KMS-11 (cell line): ENCODE measurements at regions not wholly inside any gene's neighbourhood (a gene's known extent, or its start where the extent isn't known, plus 50 kb on each side); places are given as distances from the start of the nearest gene placed in this dataset.

Source experiments
- H2AFZ ChIP-seq: fragments of 200-600 bp; sonication (generic); 2 replicates; pipeline ENCODE4 v1.6.1; 2016; ENCODE audit warnings: antibody characterized with exemption, mixed run types, low read depth
- H3K27ac ChIP-seq: fragments of 200-600 bp; sonication (generic); 2 replicates; pipeline ENCODE4 v1.6.1; 2016; ENCODE audit warnings: mild to moderate bottlenecking, mixed run types
- H3K27me3 ChIP-seq: fragments of 200-600 bp; sonication (generic); 2 replicates; pipeline ENCODE4 v1.6.1; 2017; ENCODE audit warnings: mild to moderate bottlenecking, low read depth, mixed run types, moderate library complexity; ENCODE audit not compliant: insufficient read depth
- H3K36me3 ChIP-seq: fragments of 200-600 bp; sonication (generic); 2 replicates; pipeline ENCODE4 v1.6.1; 2017; ENCODE audit warnings: mild to moderate bottlenecking, mixed run types; ENCODE audit not compliant: insufficient read depth
- H3K4me1 ChIP-seq: fragments of 200-600 bp; sonication (generic); 2 replicates; pipeline ENCODE4 v1.6.1; 2016; ENCODE audit warnings: mild to moderate bottlenecking, low read depth, mixed run types; ENCODE audit not compliant: poor library complexity, severe bottlenecking
- H3K4me2 ChIP-seq: fragments of 200-600 bp; sonication (generic); 2 replicates; pipeline ENCODE4 v1.7.0; 2016; ENCODE audit warnings: mild to moderate bottlenecking, mixed run types
- H3K4me3 ChIP-seq: fragments of 200-600 bp; sonication (generic); IDR thresholded peaks from 2 replicates; pipeline ENCODE4 v1.6.1; 2017; ENCODE audit warnings: low read depth, low read length, mixed read lengths; ENCODE audit not compliant: insufficient read depth
- H3K79me2 ChIP-seq: fragments of 200-600 bp; sonication (generic); 2 replicates; pipeline ENCODE4 v1.6.1; 2016; ENCODE audit warnings: low read depth, mixed run types; ENCODE audit not compliant: insufficient read depth
- H3K9ac ChIP-seq: fragments of 200-600 bp; sonication (generic); 2 replicates; pipeline ENCODE4 v1.6.1; 2016; ENCODE audit warnings: mild to moderate bottlenecking, mixed run types
- H4K20me1 ChIP-seq: fragments of 200-600 bp; sonication (generic); 2 replicates; pipeline ENCODE4 v1.6.1; 2016; ENCODE audit warnings: mild to moderate bottlenecking, mixed run types; ENCODE audit not compliant: insufficient read depth
- TF ChIP-seq, protein P1 (sequence below): fragments of 200-600 bp; sonication (generic); conservative IDR thresholded peaks from 2 replicates; pipeline ENCODE4 v1.6.1; 2017; ENCODE audit warnings: low read depth, mild to moderate bottlenecking, antibody characterized with exemption, low read length, moderate library complexity, mixed read lengths

DNA sequence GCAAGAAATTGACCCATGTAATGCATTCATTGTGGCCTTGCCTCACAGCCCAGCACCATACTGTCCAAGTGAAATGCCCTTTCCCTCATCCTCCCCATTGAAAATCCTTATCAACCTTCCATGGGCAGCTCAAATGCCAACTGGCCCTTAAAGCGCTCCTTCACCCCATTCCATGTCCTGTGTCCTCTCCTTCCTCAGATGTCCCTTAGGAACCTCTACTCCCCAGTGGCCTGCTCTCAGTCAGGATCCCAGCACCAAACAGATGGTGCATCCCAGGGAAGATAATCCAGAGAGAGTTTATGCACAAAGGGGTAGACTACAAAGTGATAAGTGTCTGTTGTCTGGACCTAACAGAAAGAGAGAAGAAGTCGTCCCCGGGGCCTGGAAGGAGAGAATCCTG, 407.4 kb upstream of the ZNF507 start:
- Histone ChIP-seq H3K36me3 (no peaks in the 10 kb centered on the region), H2AFZ (no peak overlapping the region), H3K27me3 (no peaks in the 10 kb centered on the region), H3K9ac (no peak overlapping the region), H3K4me3 (no peak overlapping the region), H3K27ac (no peak overlapping the region), H3K4me2 (no peak overlapping the region), H4K20me1 (no peaks in the 10 kb centered on the region), H3K4me1 (no peaks in the 10 kb centered on the region), H3K79me2 (no peaks in the 10 kb centered on the region)
- TF ChIP-seq, protein P1, sequence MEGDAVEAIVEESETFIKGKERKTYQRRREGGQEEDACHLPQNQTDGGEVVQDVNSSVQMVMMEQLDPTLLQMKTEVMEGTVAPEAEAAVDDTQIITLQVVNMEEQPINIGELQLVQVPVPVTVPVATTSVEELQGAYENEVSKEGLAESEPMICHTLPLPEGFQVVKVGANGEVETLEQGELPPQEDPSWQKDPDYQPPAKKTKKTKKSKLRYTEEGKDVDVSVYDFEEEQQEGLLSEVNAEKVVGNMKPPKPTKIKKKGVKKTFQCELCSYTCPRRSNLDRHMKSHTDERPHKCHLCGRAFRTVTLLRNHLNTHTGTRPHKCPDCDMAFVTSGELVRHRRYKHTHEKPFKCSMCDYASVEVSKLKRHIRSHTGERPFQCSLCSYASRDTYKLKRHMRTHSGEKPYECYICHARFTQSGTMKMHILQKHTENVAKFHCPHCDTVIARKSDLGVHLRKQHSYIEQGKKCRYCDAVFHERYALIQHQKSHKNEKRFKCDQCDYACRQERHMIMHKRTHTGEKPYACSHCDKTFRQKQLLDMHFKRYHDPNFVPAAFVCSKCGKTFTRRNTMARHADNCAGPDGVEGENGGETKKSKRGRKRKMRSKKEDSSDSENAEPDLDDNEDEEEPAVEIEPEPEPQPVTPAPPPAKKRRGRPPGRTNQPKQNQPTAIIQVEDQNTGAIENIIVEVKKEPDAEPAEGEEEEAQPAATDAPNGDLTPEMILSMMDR = no peak

DNA sequence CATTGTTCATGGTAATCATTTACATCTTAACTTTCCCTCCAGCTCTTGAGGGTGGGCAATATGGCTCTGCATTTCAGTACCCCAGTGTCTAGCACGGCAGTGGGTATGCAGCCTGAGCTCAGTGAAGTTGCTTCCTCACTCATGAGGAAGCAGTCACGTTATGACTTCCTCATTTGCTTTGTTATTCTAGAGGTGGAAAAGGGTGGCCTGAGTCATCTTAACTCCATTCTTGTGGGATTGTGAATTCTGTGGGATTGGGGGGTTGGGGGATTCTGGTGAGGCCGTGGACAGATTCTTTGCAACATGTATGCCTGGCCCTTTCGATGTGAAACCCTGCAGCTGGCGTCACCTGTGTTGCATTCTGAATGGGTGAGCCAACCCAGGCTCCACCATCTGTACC, 406.7 kb upstream of the ZNF507 start:
- no peak overlapping the region for H3K27ac ChIP-seq
- TF ChIP-seq, protein P1 = no peak
- no peaks in the 10 kb centered on the region for H4K20me1 ChIP-seq
- H3K27me3 ChIP-seq = no peaks in the 10 kb centered on the region
- no peaks in the 10 kb centered on the region for H3K36me3 ChIP-seq
- H3K4me1 ChIP-seq = no peaks in the 10 kb centered on the region
- H3K79me2 ChIP-seq = no peaks in the 10 kb centered on the region
- H3K4me2 ChIP-seq = no peak overlapping the region
- H3K9ac ChIP-seq = no peak overlapping the region
- H2AFZ ChIP-seq = no peak overlapping the region
- no peak overlapping the region for H3K4me3 ChIP-seq

DNA sequence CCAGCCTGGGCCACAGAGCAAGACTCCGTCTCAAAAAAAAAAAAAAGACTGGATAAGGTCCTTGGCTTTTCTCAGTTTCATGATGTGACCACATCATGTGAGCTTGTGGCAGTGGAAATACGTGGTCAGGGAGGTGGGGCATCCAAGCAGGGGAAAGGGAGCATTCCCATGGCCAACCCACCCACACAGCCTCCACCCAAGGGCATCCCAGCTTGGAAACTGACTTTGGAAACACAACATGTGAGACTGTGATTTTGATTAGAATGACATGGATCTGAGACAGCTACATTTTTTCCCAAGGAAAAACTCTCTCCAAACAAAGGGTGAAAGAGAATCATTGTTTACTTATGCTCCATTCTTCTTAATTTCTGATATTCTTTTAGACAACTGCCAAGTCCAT, 405.0 kb upstream of the ZNF507 start:
- Histone ChIP-seq H3K27me3 (no peaks in the 10 kb centered on the region), H4K20me1 (no peaks in the 10 kb centered on the region), H2AFZ (no peak overlapping the region), H3K9ac (no peak overlapping the region), H3K27ac (no peak overlapping the region), H3K4me2 (no peak overlapping the region), H3K79me2 (no peaks in the 10 kb centered on the region), H3K4me1 (no peaks in the 10 kb centered on the region), H3K4me3 (no peak overlapping the region), H3K36me3 (no peaks in the 10 kb centered on the region)
- TF ChIP-seq, protein P1 = no peak

DNA sequence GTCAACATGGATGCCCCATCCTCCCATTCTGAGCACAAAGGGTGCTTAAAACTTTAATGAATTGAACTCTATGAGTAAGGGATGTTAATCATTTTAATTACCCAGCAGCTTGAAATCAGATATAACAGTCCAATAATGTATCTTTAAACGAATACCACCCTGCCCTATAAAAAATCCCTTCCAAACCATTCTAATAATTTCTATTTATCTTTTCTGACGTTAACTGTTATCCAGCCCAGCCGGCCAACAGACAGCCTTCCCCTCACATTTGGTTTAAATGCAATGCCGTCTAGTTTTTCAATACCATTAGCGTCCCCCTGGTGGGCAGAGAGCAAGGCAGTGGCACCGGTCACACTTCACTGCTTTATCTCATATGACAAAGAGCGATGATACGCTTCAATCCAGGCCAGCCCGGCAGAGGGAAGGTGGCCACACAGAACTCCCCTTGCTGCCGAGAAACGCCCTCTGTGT, 402.2 kb upstream of the ZNF507 start:
- H4K20me1 ChIP-seq = no peaks in the 10 kb centered on the region
- no peak overlapping the region for H3K9ac ChIP-seq
- H3K27ac ChIP-seq = no peak overlapping the region
- TF ChIP-seq, protein P1 = no peak
- no peaks in the 10 kb centered on the region for H3K4me1 ChIP-seq
- H3K4me3 ChIP-seq = no peak overlapping the region
- no peak overlapping the region for H3K4me2 ChIP-seq
- H3K36me3 ChIP-seq = no peaks in the 10 kb centered on the region
- no peaks in the 10 kb centered on the region for H3K27me3 ChIP-seq
- H3K79me2 ChIP-seq = no peaks in the 10 kb centered on the region
- no peak overlapping the region for H2AFZ ChIP-seq

DNA sequence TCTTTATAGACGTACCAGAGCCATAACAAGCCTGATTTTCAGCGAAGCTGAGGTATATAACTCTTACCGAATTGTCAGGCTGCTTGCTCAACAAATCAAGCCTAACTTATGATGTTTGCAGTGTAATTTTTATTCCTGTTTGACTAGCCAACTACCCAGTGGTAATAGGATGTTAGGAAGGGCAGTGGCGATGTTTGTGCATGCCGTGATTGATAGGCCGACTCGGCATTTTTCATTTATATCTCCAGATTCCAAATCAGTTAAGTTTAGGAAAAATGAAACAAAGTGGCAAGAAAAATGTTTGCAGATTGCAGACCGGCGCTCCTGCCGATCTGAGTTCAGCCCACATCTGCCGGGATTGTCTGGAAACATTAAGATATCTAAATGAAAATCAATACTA, 401.6 kb upstream of the ZNF507 start:
- no peaks in the 10 kb centered on the region for H3K79me2 ChIP-seq
- no peaks in the 10 kb centered on the region for H3K36me3 ChIP-seq
- no peak overlapping the region for H3K4me2 ChIP-seq
- no peak overlapping the region for H3K4me3 ChIP-seq
- no peak overlapping the region for H2AFZ ChIP-seq
- no peaks in the 10 kb centered on the region for H4K20me1 ChIP-seq
- H3K9ac ChIP-seq = no peak overlapping the region
- no peaks in the 10 kb centered on the region for H3K27me3 ChIP-seq
- H3K4me1 ChIP-seq = no peaks in the 10 kb centered on the region
- no peak overlapping the region for H3K27ac ChIP-seq
- TF ChIP-seq, protein P1 = no peak
